Stimulated activated CD4-positive, alpha-beta T cell treated with anti-CD3 and anti-CD28 coated beads, TNF-alpha, amount 100 ng/mL, for 4 hours (primary cell): ENCODE measurements at regions not wholly inside any gene's neighbourhood (a gene's known extent, or its start where the extent isn't known, plus 50 kb on each side); places are given as distances from the start of the nearest gene placed in this dataset.
"Not testable (repeated sequence)": the region's sequence is repeated elsewhere in the genome, so short reads cannot be mapped to it uniquely, and the experiment has no call there.

Source experiments
- DNase-seq, 3 experiments: peaks; one replicate each; pipeline ENCODE4 v3.0.0-alpha.2; 2020; ENCODE audit warnings: low read depth in 3 of 3

- DNase-seq, result not testable (repeated sequence)
These were observed 293.7 kb upstream of the PLGLB1 start for GRCh38 chr2:87315183-87315902.

DNA sequence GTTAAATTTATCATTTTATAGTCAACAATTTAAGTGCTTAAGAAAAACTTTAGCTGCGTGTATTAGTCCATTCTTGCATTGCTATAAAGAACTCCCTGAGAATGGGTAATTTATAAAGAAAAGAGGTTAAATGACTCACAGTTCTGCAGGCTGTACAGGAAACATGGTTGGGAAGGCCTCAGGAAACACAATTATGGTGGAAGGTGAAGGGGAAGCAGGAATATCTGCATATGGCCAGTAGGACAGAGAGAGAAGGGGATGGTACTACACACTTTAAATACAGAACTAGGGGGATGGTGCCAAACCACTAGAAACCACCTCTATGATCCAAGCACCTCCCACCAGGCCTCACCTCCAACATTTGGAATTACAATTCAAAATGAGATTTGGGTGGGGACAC is 295.5 kb upstream of the PLGLB1 start:
- not testable (repeated sequence) for DNase-seq

DNA sequence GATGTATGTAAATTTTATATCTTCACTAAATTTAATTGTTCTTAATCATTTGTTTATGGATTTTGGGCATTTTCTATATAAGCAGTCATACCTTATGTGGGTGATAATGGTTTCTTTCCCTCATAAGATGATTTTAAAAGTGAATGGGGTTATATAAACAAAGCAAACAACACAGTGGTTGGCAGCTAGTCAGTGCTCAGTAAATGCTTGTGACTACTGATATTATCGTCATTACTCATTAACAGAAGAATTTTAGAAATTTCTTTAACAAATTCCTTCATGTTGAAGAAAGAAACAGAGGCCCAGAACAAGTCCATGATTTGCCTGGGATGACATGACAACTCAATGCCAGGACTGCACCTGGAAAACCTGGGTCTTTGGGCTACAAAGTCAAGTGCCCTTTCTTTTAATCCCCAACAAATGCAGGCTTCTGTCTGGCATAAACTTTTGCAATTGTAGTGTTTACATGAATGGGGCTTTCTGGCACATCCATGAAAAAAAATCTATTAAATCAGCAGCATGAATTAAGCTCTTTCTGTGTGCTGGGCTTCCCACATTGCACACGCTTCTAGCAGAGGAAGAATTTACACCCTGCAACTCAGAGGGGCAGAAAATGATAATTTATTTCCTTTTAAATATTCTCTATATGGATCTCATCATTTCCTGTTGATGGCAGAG is 297.3 kb upstream of the PLGLB1 start:
- not testable (repeated sequence) for DNase-seq

- DNase-seq, result not testable (repeated sequence)
These were observed 298.1 kb upstream of the PLGLB1 start for GRCh38 chr2:87319705-87320104.

DNA sequence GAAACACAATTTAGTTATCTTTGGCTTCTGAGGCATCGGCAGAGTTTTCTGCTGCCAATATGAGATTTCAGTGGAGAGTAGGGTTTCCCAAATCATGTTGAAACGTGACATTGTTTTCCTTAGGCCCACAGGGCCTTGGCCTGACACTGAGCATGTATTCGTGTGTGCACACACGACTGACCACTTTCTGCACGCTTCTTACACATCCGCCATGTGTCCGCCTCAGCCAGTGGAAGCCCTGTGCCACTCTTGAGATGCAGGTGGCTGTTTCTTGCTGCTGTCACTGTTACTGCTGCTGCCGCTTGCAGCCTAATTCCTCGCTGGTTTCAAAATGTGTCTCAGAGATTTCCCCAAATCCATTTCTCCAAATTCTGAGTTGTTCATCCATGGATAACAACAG is 299.6 kb upstream of the PLGLB1 start:
- not testable (repeated sequence) for DNase-seq

- not testable (repeated sequence) for DNase-seq
These were observed 302.8 kb upstream of the PLGLB1 start for GRCh38 chr2:87324335-87325041.

GRCh38 chr2:87325042-87325910 is 303.6 kb upstream of the PLGLB1 start:
- not testable (repeated sequence) for DNase-seq

GRCh38 chr2:87325911-87326294 is 304.3 kb upstream of the PLGLB1 start:
- DNase-seq, result not testable (repeated sequence)

DNA sequence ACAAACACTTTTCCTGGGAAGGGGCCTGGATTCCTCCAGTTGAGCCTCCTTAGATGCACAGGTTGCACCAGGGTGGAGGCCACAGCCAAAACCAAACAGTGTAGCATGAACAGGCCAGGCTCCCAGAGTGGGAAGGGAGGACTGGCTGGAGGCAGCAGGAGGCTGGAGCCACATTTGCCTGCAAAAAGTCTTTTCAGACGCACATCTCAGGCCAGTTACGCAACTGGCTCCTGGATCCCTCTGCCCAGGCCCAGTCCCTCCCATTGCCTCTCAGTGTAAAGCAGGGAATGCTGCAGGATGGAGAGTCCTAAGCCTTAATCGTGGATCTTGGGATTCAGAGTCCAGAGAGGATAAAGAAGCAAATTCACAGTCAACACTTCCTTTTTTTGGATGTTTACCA is 305.1 kb upstream of the PLGLB1 start:
- not testable (repeated sequence) for DNase-seq

DNA sequence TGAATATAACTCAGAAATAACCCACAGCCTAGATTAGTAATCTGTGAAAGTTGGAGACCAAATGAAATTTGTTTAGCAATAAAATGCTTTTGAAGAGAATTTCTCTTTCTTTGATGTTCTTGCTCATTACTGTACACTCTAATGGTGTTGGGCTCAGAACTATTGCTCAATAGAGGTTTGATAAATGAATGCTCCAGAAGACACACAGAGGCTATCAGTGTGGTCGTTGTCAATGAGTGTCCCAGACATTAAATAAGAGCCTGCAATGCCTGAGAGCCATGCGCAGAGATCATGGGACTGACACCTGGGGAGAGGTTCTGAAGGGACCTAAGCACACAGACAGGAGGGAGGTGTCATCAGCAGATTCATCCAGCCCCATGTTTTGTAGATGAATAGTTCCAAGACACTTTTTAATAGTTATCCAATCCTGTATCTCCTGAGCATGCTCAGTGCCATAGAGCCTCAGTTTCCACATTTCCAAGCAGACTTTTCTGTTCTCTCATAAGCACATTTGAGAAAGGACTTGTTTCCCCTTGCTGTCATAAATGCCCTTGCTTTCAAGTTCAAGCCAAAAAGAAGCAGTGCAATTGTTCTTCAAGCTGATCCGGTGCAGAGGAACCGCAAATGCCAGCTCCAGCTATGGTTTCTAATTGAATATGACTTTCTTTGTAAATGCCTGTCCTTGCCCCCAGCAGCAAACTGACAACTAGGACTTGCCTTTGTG is 306.2 kb upstream of the PLGLB1 start:
- not testable (repeated sequence) for DNase-seq

GRCh38 chr2:87329529-87329928 is 307.9 kb upstream of the PLGLB1 start:
- not testable (repeated sequence) for DNase-seq

DNA sequence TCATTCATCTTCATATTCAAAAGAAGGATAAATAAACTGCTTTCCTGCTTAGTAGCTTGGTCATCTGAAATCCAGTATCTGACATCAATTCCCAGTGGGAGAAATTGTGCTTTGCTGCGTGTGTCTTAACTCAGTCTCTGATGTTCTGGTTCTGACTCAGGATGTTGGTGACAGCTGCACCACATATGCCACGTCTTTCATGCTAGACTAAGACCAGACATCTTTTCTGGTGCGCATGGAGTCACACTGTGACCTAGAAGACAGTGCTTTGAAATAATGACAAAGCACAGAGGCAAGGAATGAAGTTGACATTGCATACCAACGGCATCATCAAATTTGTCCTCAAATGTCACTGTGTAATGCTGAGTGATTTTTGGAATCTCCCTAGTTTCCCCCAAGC is 308.8 kb upstream of the PLGLB1 start:
- not testable (repeated sequence) for DNase-seq

DNA sequence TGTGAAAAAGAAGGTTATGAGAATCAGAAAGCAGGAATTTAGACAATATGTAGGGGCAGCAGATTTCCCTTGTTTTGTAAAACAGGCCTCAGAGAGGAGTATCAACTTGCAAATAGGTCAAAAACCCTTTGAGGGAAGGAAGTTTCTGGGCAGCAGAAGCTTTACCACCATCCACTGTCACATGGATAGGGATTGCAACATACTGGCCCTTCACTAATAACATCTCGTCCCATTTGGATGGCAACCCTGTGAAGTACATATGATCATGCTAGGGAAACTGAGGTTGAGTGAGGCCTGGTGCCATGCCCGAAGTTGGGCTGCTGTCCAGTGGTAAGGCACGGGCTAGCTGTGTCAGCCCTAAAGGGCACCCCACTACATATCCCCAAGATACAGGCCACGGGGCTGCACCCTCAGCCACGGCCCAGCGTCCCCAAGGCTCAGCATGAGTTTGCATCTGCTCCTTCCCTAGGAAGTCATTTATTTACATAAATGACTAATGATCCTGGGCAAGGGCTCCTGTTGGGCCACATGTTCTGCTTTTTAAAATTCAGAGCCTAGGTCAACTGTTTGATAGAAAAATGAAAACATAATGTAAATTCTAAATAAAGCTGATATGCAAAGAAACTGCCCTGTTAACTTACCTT is 310.4 kb upstream of the PLGLB1 start:
- not testable (repeated sequence) for DNase-seq

DNA sequence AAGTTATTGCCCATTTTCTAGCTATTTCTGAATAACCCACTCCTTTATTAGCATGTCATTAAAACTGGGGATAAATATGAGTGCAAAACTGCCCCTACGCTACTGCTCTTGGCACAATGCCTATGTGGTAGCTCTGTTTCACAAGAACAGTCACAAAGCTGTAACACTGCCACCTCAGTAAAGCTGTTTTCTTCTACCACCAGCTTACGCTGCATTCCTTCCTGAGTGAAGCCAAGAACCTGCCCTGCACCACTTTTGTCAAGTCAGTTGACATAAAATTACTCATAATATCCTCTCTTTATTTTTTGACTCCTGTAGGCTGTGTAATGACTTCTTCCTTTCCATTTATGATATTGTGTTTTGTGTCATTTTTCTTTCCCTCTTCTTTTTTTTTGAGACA is 313.2 kb upstream of the PLGLB1 start:
- DNase-seq, result not testable (repeated sequence)

DNA sequence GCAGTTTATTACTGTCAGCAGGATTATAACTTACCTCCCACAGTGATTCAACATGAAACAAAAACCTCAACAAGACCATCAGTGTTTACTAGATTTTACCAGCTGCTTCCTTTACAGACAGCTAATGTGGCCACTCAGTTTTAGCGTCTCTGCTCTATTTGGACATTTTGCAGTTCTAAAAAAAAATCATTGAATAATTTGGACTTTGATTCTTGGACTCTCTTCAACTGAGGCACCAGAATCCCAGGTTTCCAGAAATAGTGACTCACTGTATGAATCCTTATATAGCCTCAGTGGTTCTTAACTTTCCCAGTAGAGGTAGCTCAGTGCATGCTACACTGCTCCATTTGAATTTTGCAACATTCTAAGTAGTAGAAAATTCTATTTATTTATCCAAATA is 317.4 kb upstream of the PLGLB1 start:
- DNase-seq, result not testable (repeated sequence)

DNA sequence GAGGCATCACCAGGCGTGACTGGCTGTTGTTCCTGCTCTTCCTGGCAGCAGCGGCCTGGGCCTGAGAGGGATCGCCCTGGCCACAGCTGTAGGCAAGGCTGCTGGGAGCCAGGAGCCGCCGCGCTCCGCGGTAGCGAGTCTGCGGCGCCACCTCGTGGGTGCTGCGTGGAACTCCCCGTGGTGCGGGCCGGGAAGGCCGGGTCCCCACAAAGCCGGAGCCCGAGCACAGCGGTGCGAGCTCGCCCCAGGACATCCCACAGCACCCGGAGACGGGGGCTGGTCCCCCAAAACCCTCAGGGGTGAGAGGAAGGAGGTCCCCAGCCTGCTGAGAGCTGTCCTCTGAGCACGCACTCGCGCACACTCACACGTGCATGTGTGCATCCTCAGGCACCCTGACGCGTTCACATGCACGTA is 320.0 kb upstream of the PLGLB1 start:
- peak; percentile 39 to 52 (median 42) for DNase-seq

- DNase-seq, result not testable (repeated sequence)
These were observed 320.5 kb upstream of the PLGLB1 start for GRCh38 chr2:87342175-87342574.

DNA sequence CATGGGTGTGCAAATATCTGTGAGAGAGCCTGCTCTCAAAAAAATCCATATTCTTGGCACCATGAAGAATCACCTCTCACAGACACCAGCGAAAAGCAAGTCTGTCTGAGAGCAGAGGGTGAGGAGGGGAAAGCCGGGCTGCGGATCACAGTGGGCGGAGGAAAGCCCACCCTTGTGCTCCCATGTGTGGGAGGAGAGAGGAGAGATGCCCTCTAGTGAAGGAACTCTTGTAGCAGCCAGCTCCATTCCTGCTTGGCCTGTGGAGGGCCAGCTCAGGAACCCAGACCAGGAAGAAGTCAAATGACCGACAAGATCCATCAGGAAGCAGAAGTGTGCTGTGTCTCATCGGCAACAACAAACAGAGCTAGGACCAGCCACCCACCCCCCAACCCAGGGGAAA is 321.7 kb upstream of the PLGLB1 start:
- DNase-seq, result not testable (repeated sequence)

DNA sequence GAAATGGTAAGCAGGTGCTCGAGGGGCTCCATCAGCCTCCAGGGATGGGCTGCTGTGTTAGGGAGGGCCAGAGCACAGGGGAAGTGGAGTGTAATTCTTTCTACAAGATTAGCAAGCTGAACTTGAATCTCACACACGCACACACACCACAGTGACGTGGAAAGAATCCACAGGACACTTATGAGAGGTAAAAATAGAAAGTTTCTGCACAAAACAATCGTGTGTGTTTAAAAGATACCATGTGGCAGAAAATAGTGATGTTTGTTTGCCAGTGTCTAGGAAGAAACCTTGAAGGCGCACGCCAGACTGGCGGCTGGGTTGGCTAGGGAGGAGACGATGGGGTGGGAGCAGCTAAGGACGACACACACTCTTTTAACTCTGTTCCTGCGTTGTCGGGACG is 323.6 kb upstream of the PLGLB1 start:
- not testable (repeated sequence) for DNase-seq

DNA sequence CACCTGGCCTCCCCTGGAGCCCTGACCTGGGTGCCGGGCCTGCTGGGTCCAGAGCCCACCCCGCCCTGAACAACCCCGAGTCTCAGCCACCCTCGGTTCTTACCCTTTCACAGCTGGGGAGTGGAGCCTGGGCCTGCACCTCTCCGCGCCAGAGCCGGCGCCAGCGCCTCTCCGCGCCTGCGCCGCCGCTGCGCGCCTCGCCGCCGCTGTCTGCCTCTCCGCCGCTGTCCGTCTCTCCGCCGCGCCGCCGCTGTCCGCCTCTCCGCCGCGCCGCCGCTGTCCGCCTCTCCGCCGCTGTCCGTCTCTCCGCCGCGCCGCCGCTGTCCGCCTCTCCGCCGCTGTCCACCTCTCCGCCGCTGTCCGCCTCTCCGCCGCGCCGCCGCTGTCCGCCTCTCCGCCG is 326.9 kb upstream of the PLGLB1 start:
- DNase-seq, result not testable (repeated sequence)
